NCI-H446 (cell line): ENCODE measurements at regions not wholly inside any gene's neighbourhood (a gene's known extent, or its start where the extent isn't known, plus 50 kb on each side); places are given as distances from the start of the nearest gene placed in this dataset.

Experiments
- DNase-seq, 2 experiments: peaks; one replicate each; lab custom pipeline; 2025; lab: John Stamatoyannopoulos, UW

- DNase-seq: no peak
These were observed 579.2 kb downstream of the BCL11A start for GRCh38 chr2:59974051-59974766.

DNA sequence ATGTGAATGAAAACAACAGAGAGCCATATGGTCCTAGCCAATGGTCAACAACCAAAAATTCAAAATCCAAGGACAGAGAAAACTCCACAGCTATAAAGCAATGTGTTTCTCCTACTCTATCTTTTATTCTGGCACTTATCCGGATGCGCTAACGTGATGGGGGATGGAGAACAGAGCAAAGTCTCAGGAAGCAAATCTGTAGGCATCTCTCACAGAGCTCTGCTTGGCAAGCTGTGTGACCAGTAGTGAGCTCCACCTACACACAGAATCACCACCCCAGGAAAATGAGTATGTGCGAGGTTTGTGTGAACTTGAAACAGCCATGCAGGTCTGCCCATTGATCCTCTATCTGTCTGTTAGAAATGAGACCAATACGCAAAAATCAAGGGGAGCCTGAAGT, 584.3 kb downstream of the BCL11A start:
- DNase-seq: no peak

DNA sequence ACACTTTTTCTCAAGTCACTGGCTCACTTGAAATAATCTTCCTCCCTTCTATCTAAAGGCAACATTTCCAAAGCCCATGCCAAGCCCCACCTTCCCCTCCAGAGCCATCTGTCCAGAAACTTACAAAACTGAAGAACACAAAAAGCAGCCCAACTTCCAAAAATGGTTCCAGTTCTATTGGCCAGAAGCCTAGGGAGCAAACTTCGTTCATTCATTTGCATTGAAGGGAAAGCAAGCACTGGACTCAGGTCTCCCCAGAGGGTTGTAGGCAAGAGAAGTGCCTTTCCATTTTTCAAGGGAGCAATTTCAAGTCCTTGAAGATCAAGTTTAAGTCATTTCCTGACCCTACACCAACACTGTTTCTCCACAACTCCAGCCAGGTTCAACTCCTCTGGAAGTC, 585.0 kb downstream of the BCL11A start:
- DNase-seq: peak; percentile 49 to 87

- DNase-seq: no peak
These were observed 585.8 kb downstream of the BCL11A start for GRCh38 chr2:59967691-59968090.

GRCh38 chr2:59963157-59963556, 590.3 kb downstream of the BCL11A start:
- no peak for DNase-seq

- DNase-seq: no peak
These were observed 591.7 kb downstream of the BCL11A start for GRCh38 chr2:59961746-59962145.

- no peak for DNase-seq
These were observed 593.5 kb downstream of the BCL11A start for GRCh38 chr2:59959944-59960343.

DNA sequence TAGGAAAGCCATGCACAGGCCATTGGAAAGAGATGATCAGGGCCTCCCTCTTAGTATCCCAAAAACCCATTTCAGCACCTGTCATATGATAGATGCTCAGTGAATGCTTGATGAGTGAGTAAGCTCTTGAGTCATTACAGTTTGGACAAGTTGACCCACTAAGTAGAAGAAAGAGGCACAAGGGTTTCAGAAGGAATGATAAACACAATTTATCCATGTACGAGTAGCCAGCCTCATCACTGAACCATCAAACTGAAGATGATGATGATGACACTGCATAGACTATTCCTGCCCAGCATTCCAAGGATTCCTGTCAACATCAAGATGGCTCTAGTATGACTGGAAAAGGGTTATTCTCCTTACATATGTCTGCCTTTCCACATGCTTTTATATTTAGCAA, 596.0 kb downstream of the BCL11A start:
- no peak for DNase-seq

- no peak for DNase-seq
These were observed 596.5 kb downstream of the BCL11A start for GRCh38 chr2:59956981-59957380.

GRCh38 chr2:59947917-59948541, 605.4 kb downstream of the BCL11A start:
- DNase-seq: no peak

- DNase-seq: no peak
These were observed 606.2 kb downstream of the BCL11A start for GRCh38 chr2:59947209-59947608.

DNA sequence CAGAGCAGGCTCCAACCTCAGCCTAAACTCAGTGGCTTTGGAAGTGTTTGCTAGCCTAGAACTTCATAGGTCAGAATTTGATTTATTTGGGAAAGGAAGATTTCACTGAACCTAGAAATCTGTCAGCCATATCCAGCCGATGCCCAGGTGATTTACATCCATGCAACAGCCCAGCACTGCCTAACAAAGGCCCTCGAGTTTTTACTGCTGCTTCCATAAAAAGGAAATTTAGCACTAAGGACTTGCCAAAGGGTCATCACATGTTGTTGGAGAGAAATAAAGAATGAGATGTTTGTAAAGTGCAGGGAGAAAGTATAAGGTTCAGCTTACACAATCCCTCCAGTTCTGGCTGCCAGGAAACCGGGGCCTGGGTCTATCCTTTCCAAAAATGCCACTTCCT, 614.2 kb downstream of the BCL11A start:
- DNase-seq: no peak

DNA sequence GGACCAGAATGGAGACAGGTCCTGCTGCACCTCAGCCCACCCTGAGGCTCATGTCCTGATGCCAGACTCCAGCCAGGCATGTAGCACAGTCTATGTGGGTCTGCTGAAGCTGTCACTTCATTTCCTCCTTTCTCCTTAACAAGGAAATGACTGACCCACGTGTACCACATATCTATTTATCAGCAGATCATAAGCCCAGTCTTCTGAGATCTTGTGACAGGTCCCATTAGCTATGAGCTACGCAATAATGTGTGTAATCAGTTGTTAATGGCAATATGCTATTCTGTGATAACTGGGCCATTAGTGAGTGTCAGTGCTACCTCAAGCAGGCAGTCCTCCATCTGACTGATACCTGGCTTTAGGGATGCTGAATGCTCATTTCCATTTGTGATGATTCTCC, 615.3 kb downstream of the BCL11A start:
- no peak for DNase-seq

DNA sequence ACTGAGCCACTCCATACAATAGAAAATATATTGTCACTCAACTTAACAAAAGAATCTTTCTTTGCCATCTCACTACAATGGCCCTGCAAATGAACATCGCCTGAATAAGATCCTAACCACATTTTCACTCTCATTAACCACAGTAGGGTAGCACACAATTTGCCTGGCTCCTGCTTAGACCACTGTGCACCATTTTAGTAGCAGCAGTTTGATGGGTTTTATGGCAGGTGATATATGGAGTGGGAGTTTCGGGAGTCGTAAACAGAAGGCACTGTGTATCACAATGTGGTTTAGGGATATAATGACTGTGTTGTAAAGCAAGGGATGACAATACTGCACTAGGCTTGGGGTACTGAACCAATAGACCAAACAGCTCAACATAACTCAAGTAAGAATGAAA, 617.4 kb downstream of the BCL11A start:
- no peak for DNase-seq

- no peak for DNase-seq
These were observed 618.4 kb downstream of the BCL11A start for GRCh38 chr2:59935005-59935404.

- DNase-seq: no peak
These were observed 619.5 kb downstream of the BCL11A start for GRCh38 chr2:59933948-59934347.

GRCh38 chr2:59932341-59932740, 621.1 kb downstream of the BCL11A start:
- no peak for DNase-seq

- DNase-seq: no peak
These were observed 623.0 kb downstream of the BCL11A start for GRCh38 chr2:59930430-59930829.

- DNase-seq: no peak
These were observed 626.7 kb downstream of the BCL11A start for GRCh38 chr2:59926731-59927130.

GRCh38 chr2:59925321-59925720, 628.1 kb downstream of the BCL11A start:
- DNase-seq: no peak

GRCh38 chr2:59924346-59924745, 629.1 kb downstream of the BCL11A start:
- DNase-seq: no peak

- no peak for DNase-seq
These were observed 631.0 kb downstream of the BCL11A start for GRCh38 chr2:59922450-59922849.

- DNase-seq: no peak
These were observed 631.7 kb downstream of the BCL11A start for GRCh38 chr2:59921743-59922142.

- DNase-seq: no peak
These were observed 632.5 kb downstream of the BCL11A start for GRCh38 chr2:59920961-59921360.
